ENCODE measurements at regions not wholly inside any gene's neighbourhood (a gene's known extent, or its start where the extent isn't known, plus 50 kb on each side); places are given as distances from the start of the nearest gene placed in this dataset.

DNA sequence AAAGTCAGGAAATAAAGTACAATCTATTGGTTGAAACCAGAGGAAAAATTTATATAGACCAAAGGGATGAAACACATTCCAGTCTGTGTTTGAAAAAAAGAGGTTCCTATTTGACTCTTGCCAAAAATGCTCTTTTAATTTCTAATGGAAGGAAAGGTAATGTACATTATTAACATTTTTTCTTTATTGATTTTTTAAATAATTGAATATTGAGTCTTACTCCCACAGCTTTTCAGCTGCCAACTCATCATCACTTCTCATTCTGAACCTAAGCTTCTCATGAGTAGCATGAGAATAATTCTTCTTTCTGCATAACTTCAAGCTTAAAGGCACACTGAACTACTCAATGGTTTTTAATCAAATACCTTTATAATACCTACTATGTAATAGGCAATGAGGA, 49.8 kb upstream of the FHIP2A start:
- DNase-seq (ENCODE audit: low spot score), result no peak
